Right atrium auricular region (tissue), 2 donors: ENCODE measurements at regions not wholly inside any gene's neighbourhood (a gene's known extent, or its start where the extent isn't known, plus 50 kb on each side); places are given as distances from the start of the nearest gene placed in this dataset.

Source experiments
- DNase-seq: peaks from one replicate; pipeline ENCODE4 v3.0.0-alpha.2; 2019; ENCODE audit warnings: low spot score
- H3K27ac ChIP-seq, 2 donors: fragments of 200-600 bp; sonication (generic); 1 replicate in 1 of 2; 2 replicates in 1 of 2; pipeline ENCODE4 v1.5.1; 2016 to 2019
- H3K27me3 ChIP-seq, 2 donors: fragments of 200-600 bp; sonication (generic); one replicate each; pipeline versions ENCODE4 v1.5.1 to v1.6.0; 2017 to 2019
- H3K36me3 ChIP-seq: fragments of 200-600 bp; sonication (generic); one replicate; pipeline ENCODE4 v1.5.1; 2016
- H3K4me1 ChIP-seq, 2 donors: fragments of 200-600 bp; sonication (generic); one replicate each; pipeline versions ENCODE4 v1.5.1 to v1.6.0; 2017 to 2019
- H3K4me3 ChIP-seq, 2 donors: fragments of 200-600 bp; sonication (generic); 1 replicate in 1 of 2; 2 replicates in 1 of 2; pipeline ENCODE4 v1.5.1; 2017 to 2019; ENCODE audit warnings: mild to moderate bottlenecking in 1 of 2, moderate library complexity in 1 of 2
- H3K9me3 ChIP-seq, 2 donors: fragments of 200-600 bp; sonication (generic); one replicate each; pipeline ENCODE4 v1.5.1; 2019
- TF ChIP-seq, protein P1 (sequence below), 2 donors: fragments of 200-600 bp; sonication (generic); IDR thresholded peaks; one replicate each; pipeline ENCODE4 v1.5.1; 2019; ENCODE audit warnings: antibody characterized with exemption in 2 of 2

DNA sequence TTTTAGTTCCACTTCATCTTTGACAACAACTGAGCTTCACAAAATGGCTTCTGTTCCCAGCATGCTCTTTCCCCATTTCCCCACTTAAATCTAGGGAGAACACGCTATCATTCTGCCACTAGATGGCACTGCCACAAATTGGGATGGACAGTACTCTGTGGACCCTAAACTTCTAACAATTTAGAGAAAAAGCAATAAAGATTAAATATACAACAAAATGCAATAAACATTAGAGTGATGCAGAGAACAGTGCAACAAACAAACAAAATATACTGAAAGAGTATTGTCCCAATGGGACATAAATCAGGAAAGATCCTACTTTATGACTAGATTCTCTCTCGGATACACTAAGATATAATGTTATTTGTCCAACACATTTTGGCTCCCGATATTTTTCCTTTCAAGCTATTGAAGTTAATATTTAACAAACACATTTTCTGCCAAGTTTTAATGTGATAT lies 169.7 kb upstream of the TMCO5A start:
- H3K4me1 ChIP-seq: no peaks in the 10 kb centered on the region
- no peak overlapping the region for H3K27ac ChIP-seq
- H3K36me3 ChIP-seq: no peaks in the 10 kb centered on the region
- H3K27me3 ChIP-seq: no peaks in the 10 kb centered on the region
- H3K4me3 ChIP-seq: no peak overlapping the region
- TF ChIP-seq, protein P1, sequence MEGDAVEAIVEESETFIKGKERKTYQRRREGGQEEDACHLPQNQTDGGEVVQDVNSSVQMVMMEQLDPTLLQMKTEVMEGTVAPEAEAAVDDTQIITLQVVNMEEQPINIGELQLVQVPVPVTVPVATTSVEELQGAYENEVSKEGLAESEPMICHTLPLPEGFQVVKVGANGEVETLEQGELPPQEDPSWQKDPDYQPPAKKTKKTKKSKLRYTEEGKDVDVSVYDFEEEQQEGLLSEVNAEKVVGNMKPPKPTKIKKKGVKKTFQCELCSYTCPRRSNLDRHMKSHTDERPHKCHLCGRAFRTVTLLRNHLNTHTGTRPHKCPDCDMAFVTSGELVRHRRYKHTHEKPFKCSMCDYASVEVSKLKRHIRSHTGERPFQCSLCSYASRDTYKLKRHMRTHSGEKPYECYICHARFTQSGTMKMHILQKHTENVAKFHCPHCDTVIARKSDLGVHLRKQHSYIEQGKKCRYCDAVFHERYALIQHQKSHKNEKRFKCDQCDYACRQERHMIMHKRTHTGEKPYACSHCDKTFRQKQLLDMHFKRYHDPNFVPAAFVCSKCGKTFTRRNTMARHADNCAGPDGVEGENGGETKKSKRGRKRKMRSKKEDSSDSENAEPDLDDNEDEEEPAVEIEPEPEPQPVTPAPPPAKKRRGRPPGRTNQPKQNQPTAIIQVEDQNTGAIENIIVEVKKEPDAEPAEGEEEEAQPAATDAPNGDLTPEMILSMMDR (IDR thresholded peaks at IDR 0.05): peak; percentile 25 to 62
- peaks cover 0 to 3% of the 10 kb centered on the region in 2 donors for H3K9me3 ChIP-seq
- DNase-seq: no peak

DNA sequence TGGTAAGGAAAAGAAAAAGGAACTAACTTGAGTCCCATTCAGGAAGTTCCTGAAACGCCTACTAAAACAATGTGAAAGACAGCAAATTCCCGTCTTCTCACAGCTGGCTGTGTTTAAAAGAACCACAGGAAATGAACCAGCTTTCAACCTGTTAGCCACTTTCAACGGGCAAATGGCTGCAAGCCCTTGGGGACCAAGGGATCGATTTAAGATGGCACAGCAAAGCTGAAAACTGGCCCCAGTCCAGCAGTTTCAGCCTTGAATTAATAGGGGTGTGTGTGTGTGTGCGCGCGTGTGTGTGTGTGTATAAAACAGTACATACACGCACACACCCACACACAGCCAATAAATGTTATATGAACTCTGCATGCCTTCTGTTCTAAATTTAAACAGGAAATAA lies 168.7 kb upstream of the TMCO5A start:
- Histone ChIP-seq H3K27ac (no peak overlapping the region), H3K36me3 (no peaks in the 10 kb centered on the region), H3K27me3 (no peaks in the 10 kb centered on the region), H3K4me3 (no peak overlapping the region), H3K4me1 (no peaks in the 10 kb centered on the region), H3K9me3 (peaks cover 0 to 3% of the 10 kb centered on the region in 2 donors)
- TF ChIP-seq, protein P1 (IDR thresholded peaks at IDR 0.05): no peak
- no peak for DNase-seq

DNA sequence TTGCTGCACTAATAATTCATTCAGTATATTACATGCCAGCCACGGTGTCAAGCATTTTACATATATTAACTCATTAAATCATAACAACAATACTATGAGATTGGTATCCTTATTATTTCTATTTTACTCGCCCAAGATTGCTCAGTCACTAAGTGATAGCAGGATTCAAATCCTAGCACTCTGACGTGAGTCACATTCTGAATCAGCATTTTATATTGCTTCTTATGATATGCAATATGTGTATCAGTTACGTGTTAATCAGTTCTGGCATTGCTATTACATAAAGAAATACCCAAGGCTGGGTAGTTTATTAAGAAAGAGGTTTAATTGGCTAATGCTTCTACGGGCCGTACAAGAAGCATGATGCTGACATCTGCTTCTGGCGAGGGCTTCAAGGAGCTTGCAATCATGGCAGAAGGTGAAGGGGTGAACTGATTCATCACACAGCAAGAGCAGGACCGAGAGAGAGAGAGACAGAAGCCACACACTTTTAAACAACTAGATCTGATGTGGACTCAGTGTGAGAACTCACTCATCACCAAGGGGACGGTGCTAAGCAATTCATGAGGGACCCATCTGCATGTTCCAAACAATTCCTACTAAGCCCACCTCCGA lies 166.5 kb upstream of the TMCO5A start:
- H3K27ac ChIP-seq: no peak overlapping the region
- no peaks in the 10 kb centered on the region for H3K27me3 ChIP-seq
- H3K4me3 ChIP-seq: no peak overlapping the region
- TF ChIP-seq, protein P1 (IDR thresholded peaks at IDR 0.05): no peak
- no peak for DNase-seq
- no peaks in the 10 kb centered on the region for H3K4me1 ChIP-seq
- peaks cover 0 to 3% of the 10 kb centered on the region in 2 donors for H3K9me3 ChIP-seq
- no peaks in the 10 kb centered on the region for H3K36me3 ChIP-seq

DNA sequence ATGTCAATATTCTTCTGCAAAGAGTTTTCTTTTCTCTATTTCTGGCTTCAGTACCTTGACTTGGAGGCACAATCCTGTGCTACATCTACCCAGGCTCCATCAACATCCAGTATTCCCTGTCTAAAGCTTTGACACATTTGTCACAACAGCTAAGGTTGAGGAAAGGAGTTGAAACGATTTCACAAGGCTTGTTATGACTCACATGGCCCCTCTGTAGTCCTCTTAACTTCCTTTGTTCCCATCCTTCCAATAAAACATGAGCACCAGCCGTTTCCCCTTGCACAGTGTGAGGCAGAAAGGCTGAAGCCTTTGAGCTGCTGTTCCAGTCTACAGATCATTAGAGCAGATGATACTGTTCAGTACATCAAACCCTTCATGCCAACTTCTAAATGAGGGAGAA lies 163.0 kb upstream of the TMCO5A start:
- DNase-seq: no peak
- Histone ChIP-seq H3K36me3 (no peaks in the 10 kb centered on the region), H3K27me3 (no peaks in the 10 kb centered on the region), H3K27ac (no peak overlapping the region), H3K4me1 (no peaks in the 10 kb centered on the region), H3K9me3 (peaks cover 3 to 5% of the 10 kb centered on the region in 2 donors), H3K4me3 (no peak overlapping the region)
- TF ChIP-seq, protein P1 (IDR thresholded peaks at IDR 0.05): no peak

DNA sequence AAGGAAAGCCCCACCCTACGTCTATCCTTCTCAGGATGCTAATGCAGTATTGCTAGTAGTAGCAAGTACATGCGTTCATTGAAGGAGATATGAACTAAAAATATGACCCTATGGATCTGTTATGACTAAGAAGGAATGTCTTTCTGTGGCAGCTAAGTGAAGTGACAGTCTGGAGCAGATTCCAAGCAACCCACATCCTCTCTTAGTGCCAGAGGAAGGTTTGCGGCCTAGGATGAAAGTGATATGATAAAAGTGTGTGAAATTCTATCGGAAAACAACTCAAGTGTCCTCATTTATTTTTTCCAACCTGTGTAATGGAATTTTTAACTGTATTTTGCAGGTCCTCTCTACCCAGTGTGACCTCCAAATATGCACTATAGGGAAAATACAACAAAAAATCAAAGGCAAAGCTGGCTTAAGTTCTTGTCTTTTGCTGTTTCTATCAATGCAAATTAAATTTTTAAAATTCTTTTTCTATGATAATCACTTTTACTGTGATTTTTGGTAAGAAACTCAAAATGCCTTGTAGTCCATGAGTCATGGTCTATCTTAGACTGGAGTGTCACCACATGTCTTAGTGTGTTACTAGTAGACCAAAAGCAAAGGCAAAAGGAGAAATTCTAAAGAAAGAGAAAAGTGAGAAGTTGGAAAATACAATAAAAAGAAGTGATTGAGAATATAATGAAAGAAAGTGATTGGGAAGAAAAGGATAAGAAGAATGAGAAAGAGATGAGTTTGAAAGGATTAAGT lies 161.2 kb upstream of the TMCO5A start:
- no peak overlapping the region for H3K27ac ChIP-seq
- DNase-seq: no peak
- no peaks in the 10 kb centered on the region for H3K27me3 ChIP-seq
- TF ChIP-seq, protein P1 (IDR thresholded peaks at IDR 0.05): no peak
- H3K9me3 ChIP-seq: peaks cover 0 to 8% of the 10 kb centered on the region in 2 donors
- no peaks in the 10 kb centered on the region for H3K36me3 ChIP-seq
- no peaks in the 10 kb centered on the region for H3K4me1 ChIP-seq
- no peak overlapping the region for H3K4me3 ChIP-seq
